ENCODE measurements at regions not wholly inside any gene's neighbourhood (a gene's known extent, or its start where the extent isn't known, plus 50 kb on each side); places are given as distances from the start of the nearest gene placed in this dataset.
"Not testable (repeated sequence)": the region's sequence is repeated elsewhere in the genome, so short reads cannot be mapped to it uniquely, and the experiment has no call there.

DNA sequence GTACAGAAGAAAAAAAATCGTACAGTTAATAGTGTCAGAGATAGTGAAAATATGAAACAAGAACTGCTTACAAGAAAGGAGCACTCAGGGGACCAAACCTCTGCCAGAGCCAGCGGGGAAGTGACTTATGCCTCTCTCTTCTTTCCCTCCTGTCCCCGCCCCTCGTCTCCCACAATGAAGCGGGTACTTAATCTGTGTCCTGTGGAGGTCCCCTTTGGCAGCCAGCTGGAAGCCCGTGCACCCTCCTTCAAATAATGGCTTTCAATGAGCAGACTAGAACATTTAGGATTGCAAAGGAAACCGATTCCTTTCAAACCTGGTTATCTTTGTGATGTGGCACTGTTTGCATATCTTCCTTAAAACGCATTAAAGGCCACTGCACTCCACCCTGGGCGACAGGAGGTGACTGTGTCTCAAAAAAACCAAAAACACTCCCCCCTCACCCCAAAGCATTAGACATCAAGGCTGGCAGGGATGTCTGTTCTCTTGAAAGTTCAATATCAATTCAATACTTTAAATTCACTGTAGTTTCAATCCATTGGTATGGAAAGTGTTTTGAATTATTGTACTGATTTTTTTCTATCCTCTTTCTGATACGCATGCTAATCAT is 51.7 kb downstream of the PPIAL4C start:
- H3K4me3 ChIP-seq; intact Hi-C loops (cut with DNase I); H3K4me1 ChIP-seq (replicated peaks in 1 of 2); H3K36me3 ChIP-seq (replicated peaks in 1 of 2); H3K9me3 ChIP-seq (replicated peaks in 1 of 3); H3K27me3 ChIP-seq: not testable (repeated sequence)
- peak in 1 of 7 donors; percentile 10 for DNase-seq
- peak overlapping the region in 3 of 5 donors; percentile 1 to 95 (median 81) for H3K27ac ChIP-seq
- 26 to 36% (median 30%) methylated on average over 4 to 9 of the region's 10 CpGs for WGBS, 4 donors

DNA sequence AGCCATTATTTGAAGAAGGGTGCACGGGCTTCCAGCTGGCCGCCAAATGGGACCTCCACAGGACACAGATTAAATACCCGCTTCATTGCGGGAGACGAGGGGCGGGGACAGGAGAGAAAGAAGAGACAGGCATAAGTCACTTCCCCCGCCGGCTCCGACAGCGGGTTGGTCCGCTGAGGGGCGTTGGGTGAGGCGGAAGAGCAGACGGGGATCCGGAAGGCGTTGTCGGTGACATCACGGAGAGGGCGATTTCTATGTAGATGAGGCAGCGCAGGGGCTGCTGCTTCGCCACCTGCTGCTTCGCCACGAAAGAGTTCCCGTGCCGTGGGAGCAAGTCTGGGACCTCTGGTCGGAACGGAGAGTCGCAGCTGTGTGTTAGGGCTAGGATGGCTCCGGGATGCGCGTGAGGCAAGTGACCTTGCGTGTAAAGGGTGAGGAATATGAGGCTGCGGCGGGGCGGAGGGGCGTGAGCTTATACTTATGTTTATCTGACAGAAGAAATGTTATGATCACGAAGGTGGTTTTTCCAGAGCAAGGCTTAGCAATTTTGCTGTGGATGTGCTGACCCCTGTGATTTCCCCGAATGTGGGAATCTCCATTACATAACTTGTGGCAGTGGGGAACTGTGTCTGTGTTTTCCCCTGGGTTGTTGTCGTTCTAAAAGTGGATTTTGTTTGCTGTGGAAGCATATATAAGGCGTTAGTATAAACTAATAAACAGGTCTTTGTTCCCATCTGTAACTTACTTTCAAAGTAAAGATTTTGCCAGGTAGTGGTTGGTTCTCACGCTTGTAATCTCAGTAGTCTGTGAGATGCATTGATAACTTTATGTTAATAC is 52.9 kb downstream of the PPIAL4C start:
- peak in 1 of 2 donors; percentile 62 for TF ChIP-seq POLR2A (IDR thresholded peaks at IDR 0.05)
- H3K4me3 ChIP-seq, result peak overlapping the region in 2 of 4 donors; percentile 37 to 46
- intact Hi-C loops (cut with DNase I), result not testable (repeated sequence)

DNA sequence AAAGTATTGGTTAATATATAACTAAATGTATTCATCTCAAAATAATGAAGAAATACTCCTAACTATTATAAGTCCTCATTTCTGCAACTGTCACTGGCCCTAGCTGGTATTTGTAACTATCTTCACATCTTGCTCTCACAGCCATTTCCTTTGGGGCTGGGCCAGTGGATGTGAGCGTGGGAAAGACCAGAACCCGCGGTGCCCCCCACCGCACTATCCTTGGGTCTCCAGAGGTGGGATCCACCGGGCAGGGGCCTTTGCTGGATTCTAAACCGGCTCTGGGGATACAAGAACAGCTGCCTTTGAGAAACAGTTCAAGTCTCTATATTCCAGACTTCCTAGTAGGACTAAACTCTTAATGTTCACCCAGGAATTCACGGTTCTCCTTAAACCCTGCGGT is 54.8 kb downstream of the PPIAL4C start:
- H3K9me3 ChIP-seq (replicated peaks in 1 of 3); intact Hi-C loops (cut with DNase I); H3K36me3 ChIP-seq (replicated peaks in 1 of 2); H3K27me3 ChIP-seq; H3K4me3 ChIP-seq; DNase-seq; H3K27ac ChIP-seq; H3K4me1 ChIP-seq (replicated peaks in 1 of 2): not testable (repeated sequence)
- 91 to 98% (median 94%) methylated on average over 6 to 8 of the region's 8 CpGs for WGBS, 4 donors

More for the DNA sequence above, 52.9 kb downstream of the PPIAL4C start:
- peak; percentile 82 to 96 (median 90) for DNase-seq
- H3K27me3 ChIP-seq; H3K9me3 ChIP-seq (replicated peaks in 1 of 3); H3K36me3 ChIP-seq (replicated peaks in 1 of 2); H3K4me1 ChIP-seq (replicated peaks in 1 of 2): not testable (repeated sequence)
- WGBS, 4 donors, result 1% methylated on average over 28 to 40 of the region's 41 CpGs
- peak overlapping the region; percentile 65 to 95 (median 85) for H3K27ac ChIP-seq

DNA sequence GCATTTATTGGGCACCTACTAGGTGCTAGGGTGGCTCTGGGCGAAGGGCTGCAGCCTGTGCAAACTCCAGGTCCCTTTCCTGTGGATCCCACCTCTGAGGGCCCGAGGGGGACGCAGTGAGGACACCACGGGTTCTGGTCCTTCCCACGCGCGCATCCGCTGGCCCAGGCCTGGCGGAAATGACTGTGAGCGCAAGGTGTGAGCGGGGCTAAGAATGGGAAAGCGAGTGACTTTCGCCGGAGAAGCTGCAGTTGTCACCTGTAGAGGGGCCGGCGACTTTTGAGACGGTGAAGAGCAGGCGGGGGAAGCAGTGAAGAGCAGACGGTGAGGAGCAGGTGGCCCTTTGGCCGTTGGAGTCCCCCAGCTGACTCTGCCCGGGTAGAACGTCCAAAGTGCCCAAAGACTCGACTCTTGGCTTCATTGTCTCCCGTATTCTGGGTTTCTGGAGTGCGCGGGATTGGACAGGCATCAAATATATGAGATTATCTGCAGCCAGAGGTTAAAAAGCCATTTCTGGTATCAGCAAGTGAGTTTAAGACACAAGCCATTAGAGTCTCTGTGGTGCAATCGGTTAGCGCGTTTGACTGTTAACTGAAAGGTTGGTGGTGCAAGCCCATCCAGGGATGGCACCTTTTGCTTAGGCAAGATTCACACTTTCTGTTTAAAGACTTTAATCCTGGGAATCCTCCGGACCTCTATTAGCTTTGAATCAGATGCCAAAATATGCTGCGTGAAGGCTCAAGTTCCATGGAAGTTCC is 55.4 kb downstream of the PPIAL4C start:
- WGBS, 4 donors, result 89 to 97% (median 93%) methylated on average over 18 to 24 of the region's 31 CpGs
- H3K27ac ChIP-seq; H3K27me3 ChIP-seq; intact Hi-C loops (cut with DNase I); H3K9me3 ChIP-seq (replicated peaks in 1 of 3); H3K36me3 ChIP-seq (replicated peaks in 1 of 2); H3K4me1 ChIP-seq (replicated peaks in 1 of 2); H3K4me3 ChIP-seq: not testable (repeated sequence)
- peak in 1 of 7 donors; percentile 23 for DNase-seq

DNA sequence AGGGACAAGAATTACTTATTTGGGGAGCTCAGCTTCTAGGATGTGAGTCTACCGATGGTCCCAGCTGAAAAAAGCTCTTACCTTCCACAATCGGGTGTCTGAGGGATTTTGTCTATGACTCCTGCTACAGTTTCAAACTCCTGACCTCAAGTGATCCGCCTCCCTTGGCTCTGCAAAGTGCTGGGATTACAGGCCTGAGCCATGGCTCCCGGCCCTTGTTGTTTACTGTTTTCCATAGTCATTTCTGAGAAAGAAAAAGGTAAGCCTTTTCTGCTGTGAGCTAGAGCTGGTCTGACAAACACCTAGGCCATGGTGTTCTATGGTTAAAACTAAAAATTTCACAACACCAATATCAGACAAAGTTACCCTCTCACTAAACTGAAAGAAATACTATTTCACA is 57.5 kb downstream of the PPIAL4C start:
- H3K27ac ChIP-seq; intact Hi-C loops (cut with DNase I); H3K4me3 ChIP-seq; H3K27me3 ChIP-seq; H3K9me3 ChIP-seq (replicated peaks in 1 of 3); H3K36me3 ChIP-seq (replicated peaks in 1 of 2); H3K4me1 ChIP-seq (replicated peaks in 1 of 2); DNase-seq: not testable (repeated sequence)
- WGBS, 4 donors, result 83 to 96% (median 89%) methylated on average over 4 of the region's 4 CpGs

DNA sequence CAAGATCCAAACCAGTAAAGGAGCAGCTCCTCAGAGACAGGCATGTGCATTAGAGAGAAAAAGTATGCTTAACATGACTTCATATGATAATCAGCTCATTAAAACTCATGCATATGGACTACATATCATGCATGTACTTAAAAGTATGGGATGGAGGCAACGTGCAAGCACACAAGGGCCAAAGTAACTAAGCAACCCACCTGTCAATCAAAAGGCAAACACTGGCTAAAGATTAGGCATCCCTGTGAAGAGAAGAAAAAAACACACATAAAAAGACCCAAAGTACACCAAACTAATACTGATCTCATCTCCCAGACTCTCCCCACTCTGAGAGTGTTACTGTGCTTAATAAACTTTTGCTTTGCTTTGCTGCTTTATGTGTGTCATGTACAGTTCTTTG is 61.2 kb downstream of the PPIAL4C start:
- intact Hi-C loops (cut with DNase I); H3K27me3 ChIP-seq; H3K4me1 ChIP-seq (replicated peaks in 1 of 2); DNase-seq; H3K4me3 ChIP-seq; H3K27ac ChIP-seq; H3K36me3 ChIP-seq (replicated peaks in 1 of 2); H3K9me3 ChIP-seq (replicated peaks in 1 of 3): not testable (repeated sequence)
- 84 to 100% (median 90%) methylated on average over 1 of the region's 1 CpG for WGBS, 4 donors

DNA sequence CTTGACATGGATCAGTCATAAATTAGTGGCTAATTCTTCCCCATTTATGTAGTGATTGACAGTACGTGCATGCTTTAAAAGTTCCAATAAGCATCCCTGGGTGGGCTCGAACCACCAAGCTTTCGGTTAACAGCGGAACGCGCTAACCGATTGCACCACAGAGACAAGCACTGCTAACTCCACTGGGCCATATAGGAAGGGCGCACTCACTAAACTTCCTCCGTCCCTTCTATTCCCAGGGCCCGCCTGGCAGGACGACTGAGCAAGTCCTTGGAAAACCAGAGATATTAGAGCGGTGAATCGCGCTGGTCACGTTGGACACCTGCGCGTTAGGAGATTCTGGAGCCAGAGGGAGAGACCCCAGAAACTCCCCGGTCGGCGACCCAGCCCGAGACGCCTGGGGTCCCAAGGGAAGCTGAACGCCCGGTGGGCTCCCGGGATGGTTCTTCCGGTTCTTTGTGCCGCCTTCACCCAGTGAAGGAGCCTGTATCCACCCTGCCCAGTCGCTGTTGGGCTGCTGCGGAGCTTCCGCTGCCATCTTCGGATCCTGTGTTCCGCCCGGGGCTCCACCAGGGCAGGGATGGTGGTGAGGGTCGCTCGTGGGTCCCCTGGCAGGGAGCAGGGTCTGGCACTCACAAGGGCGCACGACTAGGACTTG is 62.8 kb downstream of the PPIAL4C start:
- H3K36me3 ChIP-seq (replicated peaks in 1 of 2); H3K27me3 ChIP-seq; intact Hi-C loops (cut with DNase I); H3K9me3 ChIP-seq (replicated peaks in 1 of 3); H3K4me1 ChIP-seq (replicated peaks in 1 of 2): not testable (repeated sequence)
- H3K27ac ChIP-seq, result peak overlapping the region in 1 of 5 donors; percentile 34
- peak in 6 of 7 donors; percentile 21 to 40 (median 32) for DNase-seq
- peak overlapping the region in 2 of 4 donors; percentile 16 to 45 for H3K4me3 ChIP-seq
- WGBS, 4 donors, result 4 to 47% (median 11%) methylated on average over 2 to 28 of the region's 37 CpGs; no CpG with 5 or more reads in 1 of the 4 donors

DNA sequence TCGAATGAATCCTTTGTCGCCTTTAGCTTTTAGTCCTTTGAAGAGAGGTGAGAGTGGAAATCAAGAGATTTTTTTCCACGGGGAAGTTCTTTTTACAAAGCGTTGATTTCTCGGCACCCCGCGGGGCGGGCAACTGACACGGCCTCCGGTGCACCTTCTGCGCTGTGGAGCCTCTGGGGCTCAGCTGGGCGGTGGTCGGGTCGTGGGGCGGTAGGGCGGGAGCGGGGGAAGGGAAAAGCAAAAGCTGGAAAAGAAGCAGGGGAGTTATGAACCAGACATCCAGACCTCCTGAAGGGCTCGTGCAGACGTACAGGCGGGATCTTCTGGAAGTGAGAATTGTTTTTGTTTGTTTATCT is 63.3 kb downstream of the PPIAL4C start:
- intact Hi-C loops (cut with DNase I); H3K27me3 ChIP-seq; H3K9me3 ChIP-seq (replicated peaks in 1 of 3); H3K4me1 ChIP-seq (replicated peaks in 1 of 2); H3K27ac ChIP-seq; H3K36me3 ChIP-seq (replicated peaks in 1 of 2): not testable (repeated sequence)
- 14 to 35% (median 21%) methylated on average over 9 to 17 of the region's 20 CpGs for WGBS, 4 donors
- peak in 2 of 7 donors; percentile 4 to 8 for DNase-seq
- H3K4me3 ChIP-seq, result peak overlapping the region in 1 of 4 donors; percentile 45

DNA sequence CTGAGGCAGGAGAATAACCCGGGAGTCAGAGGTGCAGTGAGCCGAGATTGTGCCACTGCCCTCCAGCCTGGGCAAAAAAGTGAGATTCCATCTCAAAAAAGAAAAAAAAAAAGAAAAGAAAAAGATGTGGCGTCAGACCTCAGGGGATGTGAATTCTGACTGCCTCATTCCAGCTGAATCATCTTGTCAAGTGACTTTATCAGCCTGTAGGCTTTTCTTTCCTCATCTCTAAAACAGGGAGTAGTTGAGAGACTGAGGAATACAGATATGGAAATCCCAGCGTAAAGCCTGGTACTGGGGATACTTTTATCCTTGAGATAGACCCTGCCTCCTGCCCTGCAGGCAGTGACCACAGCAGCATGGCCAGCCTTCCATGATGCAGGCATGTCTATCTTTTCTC is 74.1 kb downstream of the PPIAL4C start:
- H3K4me3 ChIP-seq; intact Hi-C loops (cut with DNase I); H3K9me3 ChIP-seq (replicated peaks in 1 of 3); H3K27me3 ChIP-seq; H3K36me3 ChIP-seq (replicated peaks in 1 of 2); DNase-seq; H3K4me1 ChIP-seq (replicated peaks in 1 of 2); H3K27ac ChIP-seq: not testable (repeated sequence)
- 79 to 85% (median 79%) methylated on average over 4 of the region's 4 CpGs; no CpG with 5 or more reads in 1 of the 4 donors for whole genome bisulfite sequencing, 4 donors

DNA sequence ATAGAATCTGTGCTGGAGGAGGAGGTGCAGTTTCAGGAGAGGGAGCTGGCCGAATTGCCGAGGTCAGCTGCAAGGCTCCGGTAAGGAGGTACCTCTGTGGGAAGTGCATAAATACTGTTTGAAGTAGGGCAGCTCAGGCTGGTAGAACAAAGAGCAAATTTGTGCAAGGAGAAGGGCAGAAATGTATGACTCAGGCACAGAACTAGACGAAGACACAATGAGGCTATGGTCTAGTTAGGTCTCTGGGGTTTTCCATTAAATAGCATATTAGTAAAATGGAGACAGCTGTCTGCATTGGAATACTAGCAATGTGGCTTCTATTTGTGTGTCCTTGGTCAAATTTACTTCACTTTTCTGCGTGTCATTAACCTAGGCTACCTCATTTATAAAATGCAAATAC is 74.5 kb downstream of the PPIAL4C start:
- H3K27me3 ChIP-seq; H3K4me1 ChIP-seq (replicated peaks in 1 of 2); intact Hi-C loops (cut with DNase I); H3K27ac ChIP-seq; H3K9me3 ChIP-seq (replicated peaks in 1 of 3); DNase-seq; H3K36me3 ChIP-seq (replicated peaks in 1 of 2); H3K4me3 ChIP-seq: not testable (repeated sequence)
- 46 to 56% (median 51%) methylated on average over 2 of the region's 5 CpGs; no CpG with 5 or more reads in 1 of the 4 donors for WGBS, 4 donors

Measured in adrenal gland (tissue), 9 donors.